Nephron (organoid): ENCODE measurements at regions not wholly inside any gene's neighbourhood (a gene's known extent, or its start where the extent isn't known, plus 50 kb on each side); places are given as distances from the start of the nearest gene placed in this dataset.

Experiments used
- H3K27ac Mint-ChIP-seq, 3 experiments: 2 replicates each; pipeline ENCODE4 v1.8.0; 2020; ENCODE audit warnings: mixed read lengths in 3 of 3, mild to moderate bottlenecking in 2 of 3, moderate library complexity in 1 of 3
- H3K27me3 Mint-ChIP-seq: 2 replicates; pipeline ENCODE4 v1.8.0; 2021; ENCODE audit warnings: low read depth, mild to moderate bottlenecking, moderate library complexity, mixed read lengths
- H3K36me3 Mint-ChIP-seq: 2 replicates; pipeline ENCODE4 v1.8.0; 2020; ENCODE audit warnings: low read depth, mixed read lengths
- H3K4me1 Mint-ChIP-seq: 2 replicates; pipeline ENCODE4 v1.8.0; 2020; ENCODE audit warnings: mixed read lengths
- H3K4me3 Mint-ChIP-seq, 3 experiments: 2 replicates each; pipeline ENCODE4 v1.8.0; 2020; ENCODE audit warnings: mild to moderate bottlenecking in 3 of 3, mixed read lengths in 3 of 3, moderate library complexity in 2 of 3
- H3K9me3 Mint-ChIP-seq: 2 replicates; pipeline ENCODE4 v1.8.0; 2020; ENCODE audit warnings: mixed read lengths
- TF ChIP-seq, protein P1 (sequence below), 3 experiments: fragments of 200-600 bp; sonication (generic); IDR thresholded peaks; one replicate each; pipeline ENCODE4 v1.5.0; 2021; ENCODE audit warnings: antibody characterized with exemption in 3 of 3; ENCODE audit not compliant: unreplicated experiment in 3 of 3

- TF ChIP-seq, protein P1, sequence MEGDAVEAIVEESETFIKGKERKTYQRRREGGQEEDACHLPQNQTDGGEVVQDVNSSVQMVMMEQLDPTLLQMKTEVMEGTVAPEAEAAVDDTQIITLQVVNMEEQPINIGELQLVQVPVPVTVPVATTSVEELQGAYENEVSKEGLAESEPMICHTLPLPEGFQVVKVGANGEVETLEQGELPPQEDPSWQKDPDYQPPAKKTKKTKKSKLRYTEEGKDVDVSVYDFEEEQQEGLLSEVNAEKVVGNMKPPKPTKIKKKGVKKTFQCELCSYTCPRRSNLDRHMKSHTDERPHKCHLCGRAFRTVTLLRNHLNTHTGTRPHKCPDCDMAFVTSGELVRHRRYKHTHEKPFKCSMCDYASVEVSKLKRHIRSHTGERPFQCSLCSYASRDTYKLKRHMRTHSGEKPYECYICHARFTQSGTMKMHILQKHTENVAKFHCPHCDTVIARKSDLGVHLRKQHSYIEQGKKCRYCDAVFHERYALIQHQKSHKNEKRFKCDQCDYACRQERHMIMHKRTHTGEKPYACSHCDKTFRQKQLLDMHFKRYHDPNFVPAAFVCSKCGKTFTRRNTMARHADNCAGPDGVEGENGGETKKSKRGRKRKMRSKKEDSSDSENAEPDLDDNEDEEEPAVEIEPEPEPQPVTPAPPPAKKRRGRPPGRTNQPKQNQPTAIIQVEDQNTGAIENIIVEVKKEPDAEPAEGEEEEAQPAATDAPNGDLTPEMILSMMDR (IDR thresholded peaks at IDR 0.05; ENCODE audit: unreplicated experiment in 3 of 3), result no peak
- H3K36me3 Mint-ChIP-seq, result no peaks in the 10 kb centered on the region
- H3K9me3 Mint-ChIP-seq, result no peaks in the 10 kb centered on the region
- no peak overlapping the region for H3K4me3 Mint-ChIP-seq
- no peak overlapping the region for H3K27ac Mint-ChIP-seq
- H3K27me3 Mint-ChIP-seq, result no peaks in the 10 kb centered on the region
- peaks cover 8% of the 10 kb centered on the region for H3K4me1 Mint-ChIP-seq
Measured at GRCh38 chr5:163360656-163361055, 76.7 kb upstream of the CCNG1 start.

DNA sequence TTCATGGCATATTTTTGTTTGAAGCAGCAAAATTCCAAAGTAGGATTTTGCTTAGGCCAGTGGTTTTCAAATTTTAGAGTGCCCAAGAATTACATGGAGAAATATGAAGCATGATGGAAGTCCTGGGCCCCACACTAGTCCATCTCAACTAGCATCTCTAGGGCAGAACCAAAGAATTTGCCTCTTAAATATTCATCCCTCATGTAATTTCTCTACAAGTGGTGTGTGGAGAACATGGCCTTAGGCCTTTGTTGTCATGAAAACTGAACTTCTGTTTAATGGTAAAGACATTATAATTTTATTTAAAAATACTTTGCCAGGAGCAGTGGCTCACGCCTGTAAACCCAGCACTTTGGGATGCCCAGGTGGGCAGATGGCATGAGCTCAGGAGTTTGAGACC is 75.9 kb upstream of the CCNG1 start:
- H3K4me1 Mint-ChIP-seq, result peaks cover 8% of the 10 kb centered on the region
- H3K9me3 Mint-ChIP-seq, result no peaks in the 10 kb centered on the region
- no peaks in the 10 kb centered on the region for H3K27me3 Mint-ChIP-seq
- H3K36me3 Mint-ChIP-seq, result no peaks in the 10 kb centered on the region
- TF ChIP-seq, protein P1 (IDR thresholded peaks at IDR 0.05; ENCODE audit: unreplicated experiment in 3 of 3), result no peak
- H3K4me3 Mint-ChIP-seq, result no peak overlapping the region
- no peak overlapping the region for H3K27ac Mint-ChIP-seq

DNA sequence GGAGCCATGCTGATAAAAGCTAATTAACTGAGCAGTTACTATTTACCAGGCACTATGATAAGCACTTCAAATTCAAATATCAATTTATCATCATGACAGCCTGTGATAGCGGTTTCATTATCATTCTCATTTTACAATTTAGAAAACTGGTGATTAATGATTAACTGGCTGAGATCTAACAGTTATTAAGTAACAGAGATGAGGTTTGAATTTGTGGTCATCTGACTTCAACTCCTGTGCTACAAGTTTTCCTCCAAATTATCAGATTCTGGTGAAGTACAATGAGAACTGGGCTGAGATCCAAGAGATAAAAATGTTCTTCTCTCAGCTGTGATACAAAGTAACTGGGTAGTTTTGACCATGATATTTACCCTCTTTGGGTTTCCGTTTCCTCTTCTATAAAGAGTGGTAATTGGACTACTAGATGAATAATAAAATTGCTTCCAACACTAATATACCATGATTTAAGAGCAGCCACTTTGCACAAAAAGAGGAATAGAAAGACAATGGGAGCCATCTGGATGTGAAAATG is 74.5 kb upstream of the CCNG1 start:
- Mint-ChIP-seq H3K4me3 (no peak overlapping the region), H3K36me3 (no peaks in the 10 kb centered on the region), H3K27ac (peak overlapping the region in 2 of 3 experiments; percentile 0 to 65), H3K27me3 (no peaks in the 10 kb centered on the region), H3K4me1 (peaks cover 8% of the 10 kb centered on the region), H3K9me3 (peaks cover 3% of the 10 kb centered on the region)
- TF ChIP-seq, protein P1 (IDR thresholded peaks at IDR 0.05; ENCODE audit: unreplicated experiment in 3 of 3), result no peak

DNA sequence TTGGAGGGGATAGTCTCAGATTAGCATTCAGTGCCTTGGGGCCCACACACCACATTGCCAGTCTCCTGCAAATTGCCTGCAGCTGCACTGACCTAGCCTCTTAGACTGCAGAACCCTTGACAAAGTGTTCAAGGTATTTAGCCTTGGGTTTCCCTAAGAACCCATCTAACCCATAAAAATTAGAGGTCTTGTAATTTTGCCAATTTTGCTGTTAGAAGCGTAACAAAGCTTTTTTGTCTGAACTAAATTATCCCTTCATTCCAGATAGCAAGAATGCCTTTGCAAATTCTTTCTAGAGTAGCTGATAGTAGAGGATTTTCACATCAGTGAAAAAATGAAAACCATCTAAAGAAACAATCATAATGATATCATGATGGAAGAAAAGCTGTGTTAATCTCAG is 74.0 kb upstream of the CCNG1 start:
- H3K9me3 Mint-ChIP-seq, result peaks cover 3% of the 10 kb centered on the region
- H3K27ac Mint-ChIP-seq, result peak overlapping the region in 2 of 3 experiments; percentile 0 to 65
- H3K36me3 Mint-ChIP-seq, result no peaks in the 10 kb centered on the region
- TF ChIP-seq, protein P1 (IDR thresholded peaks at IDR 0.05; ENCODE audit: unreplicated experiment in 3 of 3), result no peak
- H3K4me3 Mint-ChIP-seq, result no peak overlapping the region
- peaks cover 8% of the 10 kb centered on the region for H3K4me1 Mint-ChIP-seq
- no peaks in the 10 kb centered on the region for H3K27me3 Mint-ChIP-seq

GRCh38 chr5:163366757-163367156 is 70.6 kb upstream of the CCNG1 start:
- TF ChIP-seq, protein P1 (IDR thresholded peaks at IDR 0.05; ENCODE audit: unreplicated experiment in 3 of 3), result no peak
- Mint-ChIP-seq H3K4me1 (peaks cover 8% of the 10 kb centered on the region), H3K4me3 (no peak overlapping the region), H3K36me3 (no peaks in the 10 kb centered on the region), H3K9me3 (peaks cover 6% of the 10 kb centered on the region), H3K27me3 (no peaks in the 10 kb centered on the region), H3K27ac (no peak overlapping the region)

DNA sequence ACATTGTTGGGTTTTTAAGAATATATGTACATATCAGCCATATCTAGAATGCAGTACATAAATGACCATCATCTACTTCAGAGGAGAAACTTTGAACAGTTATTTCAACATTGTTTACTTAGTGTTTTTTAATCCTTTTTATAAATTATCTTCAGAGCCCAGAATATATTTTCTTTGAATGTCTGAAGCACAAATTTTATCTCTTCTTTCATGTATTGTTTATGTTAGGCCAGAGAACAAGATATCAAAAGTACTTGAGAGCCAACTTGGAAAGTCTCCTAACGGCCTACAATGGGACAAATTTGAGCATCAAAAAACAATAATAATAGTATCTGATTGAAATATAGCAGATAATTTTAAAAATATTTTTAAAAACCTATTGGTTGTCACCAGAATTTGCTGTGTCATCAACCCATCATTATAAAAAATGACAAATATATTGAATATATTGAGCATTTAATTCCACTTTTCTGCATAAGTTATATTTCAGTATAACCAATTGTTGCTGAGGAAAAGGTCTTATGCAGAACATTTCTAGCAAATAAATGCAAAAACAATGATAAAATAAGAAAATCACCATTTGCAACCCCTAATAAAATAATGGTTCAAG is 67.5 kb upstream of the CCNG1 start:
- Mint-ChIP-seq H3K9me3 (peaks cover 7% of the 10 kb centered on the region), H3K4me1 (peaks cover 3% of the 10 kb centered on the region), H3K27ac (peak overlapping the region in 1 of 3 experiments; percentile 52), H3K4me3 (no peak overlapping the region), H3K36me3 (no peaks in the 10 kb centered on the region), H3K27me3 (no peaks in the 10 kb centered on the region)
- TF ChIP-seq, protein P1 (IDR thresholded peaks at IDR 0.05; ENCODE audit: unreplicated experiment in 3 of 3), result no peak
